BE2C (cell line): ENCODE measurements at regions not wholly inside any gene's neighbourhood (a gene's known extent, or its start where the extent isn't known, plus 50 kb on each side); places are given as distances from the start of the nearest gene placed in this dataset.

ENCODE experiments used
- DNase-seq: peaks from one replicate; pipeline ENCODE4 v3.0.0-alpha.2; 2020
- H3K27me3 ChIP-seq: fragments of 250-450 bp; sonication (Bioruptor Pico); 2 replicates; pipeline ENCODE4 v1.5.1; 2020; ENCODE audit warnings: mild to moderate bottlenecking
- H3K36me3 ChIP-seq: fragments of 250-450 bp; sonication (Bioruptor Pico); 2 replicates; pipeline ENCODE4 v1.5.1; 2020; ENCODE audit warnings: mild to moderate bottlenecking
- H3K4me1 ChIP-seq: fragments of 250-450 bp; sonication (Bioruptor Pico); 2 replicates; pipeline ENCODE4 v1.5.1; 2020
- H3K4me3 ChIP-seq: 2 replicates; pipeline ENCODE4 v1.5.1; 2011; ENCODE audit warnings: low read depth, low read length
- H3K9me3 ChIP-seq: fragments of 250-450 bp; sonication (Bioruptor Pico); 2 replicates; pipeline ENCODE4 v1.5.1; 2020
- TF ChIP-seq, protein P1 (sequence below): IDR thresholded peaks from 2 replicates; pipeline ENCODE4 v1.5.1; 2012; ENCODE audit warnings: mild to moderate bottlenecking, low read depth, low read length

DNA sequence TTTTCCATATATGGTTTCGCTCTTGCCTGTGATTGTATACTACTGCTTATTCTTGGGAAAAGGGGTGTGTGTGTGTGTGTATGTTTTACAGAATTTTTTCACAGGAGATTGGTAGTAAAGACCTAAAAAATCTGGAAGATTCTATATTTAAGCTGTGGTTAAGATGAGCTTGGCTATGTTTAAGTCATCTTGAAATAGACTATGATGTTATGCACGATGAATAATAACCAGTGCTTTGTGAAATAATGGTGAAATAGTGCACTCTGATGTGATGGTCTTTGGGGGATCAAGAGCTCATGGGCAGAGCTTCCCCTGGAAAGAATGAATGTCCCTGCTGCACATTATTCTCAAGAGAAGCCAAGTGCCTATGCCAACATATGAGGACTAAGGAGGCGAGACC, 301.0 kb downstream of the ACTL7B start:
- no peaks in the 10 kb centered on the region for H3K4me1 ChIP-seq
- H3K4me3 ChIP-seq = no peak overlapping the region
- no peaks in the 10 kb centered on the region for H3K9me3 ChIP-seq
- H3K27me3 ChIP-seq = peaks cover 2% of the 10 kb centered on the region
- TF ChIP-seq, protein P1, sequence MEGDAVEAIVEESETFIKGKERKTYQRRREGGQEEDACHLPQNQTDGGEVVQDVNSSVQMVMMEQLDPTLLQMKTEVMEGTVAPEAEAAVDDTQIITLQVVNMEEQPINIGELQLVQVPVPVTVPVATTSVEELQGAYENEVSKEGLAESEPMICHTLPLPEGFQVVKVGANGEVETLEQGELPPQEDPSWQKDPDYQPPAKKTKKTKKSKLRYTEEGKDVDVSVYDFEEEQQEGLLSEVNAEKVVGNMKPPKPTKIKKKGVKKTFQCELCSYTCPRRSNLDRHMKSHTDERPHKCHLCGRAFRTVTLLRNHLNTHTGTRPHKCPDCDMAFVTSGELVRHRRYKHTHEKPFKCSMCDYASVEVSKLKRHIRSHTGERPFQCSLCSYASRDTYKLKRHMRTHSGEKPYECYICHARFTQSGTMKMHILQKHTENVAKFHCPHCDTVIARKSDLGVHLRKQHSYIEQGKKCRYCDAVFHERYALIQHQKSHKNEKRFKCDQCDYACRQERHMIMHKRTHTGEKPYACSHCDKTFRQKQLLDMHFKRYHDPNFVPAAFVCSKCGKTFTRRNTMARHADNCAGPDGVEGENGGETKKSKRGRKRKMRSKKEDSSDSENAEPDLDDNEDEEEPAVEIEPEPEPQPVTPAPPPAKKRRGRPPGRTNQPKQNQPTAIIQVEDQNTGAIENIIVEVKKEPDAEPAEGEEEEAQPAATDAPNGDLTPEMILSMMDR = no peak
- no peak for DNase-seq
- no peaks in the 10 kb centered on the region for H3K36me3 ChIP-seq

DNA sequence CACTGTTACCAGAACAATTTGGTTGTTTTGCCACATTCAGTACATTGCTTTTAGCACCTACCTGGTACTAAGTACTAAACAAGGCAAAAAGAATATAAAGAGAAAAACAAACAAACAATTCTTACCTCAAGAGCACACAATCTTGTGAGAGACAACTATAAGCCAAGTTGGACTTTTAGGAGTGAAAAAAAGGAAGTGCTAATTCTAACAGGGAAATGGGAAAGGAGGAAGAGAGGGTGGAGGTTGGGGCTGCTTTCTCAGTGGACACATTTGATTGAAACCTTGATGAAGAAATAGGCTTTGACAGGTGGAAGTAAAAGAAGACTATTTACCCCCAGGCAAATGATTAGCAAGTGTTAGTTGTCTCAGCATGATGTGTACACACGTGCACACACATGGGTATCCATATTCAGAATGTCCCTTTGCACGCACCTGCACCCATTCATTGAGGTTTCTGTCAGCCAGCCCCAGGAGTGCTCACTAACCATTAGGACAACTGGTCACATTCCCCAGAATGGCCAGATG, 302.6 kb downstream of the ACTL7B start:
- Histone ChIP-seq H3K4me3 (no peak overlapping the region), H3K27me3 (no peaks in the 10 kb centered on the region), H3K36me3 (no peaks in the 10 kb centered on the region), H3K9me3 (no peaks in the 10 kb centered on the region), H3K4me1 (no peaks in the 10 kb centered on the region)
- DNase-seq = no peak
- TF ChIP-seq, protein P1 = no peak

DNA sequence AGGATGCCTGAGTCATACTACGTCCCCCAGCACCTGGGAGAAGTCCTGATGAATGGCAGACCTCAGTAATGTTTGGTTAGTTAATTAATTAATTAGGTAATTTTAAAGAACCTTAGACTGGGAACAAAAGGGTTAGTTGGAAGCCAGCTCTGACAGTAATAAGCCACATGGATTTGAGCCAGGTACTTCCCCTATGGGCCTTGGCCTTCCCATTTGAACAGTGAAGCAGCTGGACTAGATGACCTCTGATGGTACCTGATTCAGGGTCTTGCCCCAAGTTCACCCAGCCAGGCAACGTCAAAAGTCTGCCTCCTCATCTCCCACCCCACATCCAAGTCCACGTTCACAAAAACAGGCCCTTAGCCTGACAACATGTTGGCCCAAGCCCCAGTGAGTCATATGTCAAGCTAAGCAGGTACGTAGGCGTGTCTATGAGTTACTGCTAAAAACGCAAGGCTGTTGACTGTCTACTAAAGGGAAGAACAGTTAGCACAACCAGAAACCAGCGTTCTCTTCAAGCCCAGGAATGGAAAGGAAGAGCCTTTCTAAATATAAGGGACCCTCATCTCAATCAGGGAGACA, 303.2 kb downstream of the ACTL7B start:
- H3K9me3 ChIP-seq = no peaks in the 10 kb centered on the region
- no peaks in the 10 kb centered on the region for H3K27me3 ChIP-seq
- H3K36me3 ChIP-seq = no peaks in the 10 kb centered on the region
- DNase-seq = no peak
- no peak overlapping the region for H3K4me3 ChIP-seq
- TF ChIP-seq, protein P1 = no peak
- no peaks in the 10 kb centered on the region for H3K4me1 ChIP-seq

GRCh38 chr9:108551030-108551841, 304.6 kb downstream of the ACTL7B start:
- DNase-seq = no peak
- Histone ChIP-seq H3K4me1 (no peaks in the 10 kb centered on the region), H3K36me3 (no peaks in the 10 kb centered on the region), H3K4me3 (no peak overlapping the region), H3K9me3 (no peaks in the 10 kb centered on the region), H3K27me3 (no peaks in the 10 kb centered on the region)
- TF ChIP-seq, protein P1 = no peak

- Histone ChIP-seq H3K4me1 (no peaks in the 10 kb centered on the region), H3K4me3 (no peak overlapping the region), H3K36me3 (no peaks in the 10 kb centered on the region), H3K9me3 (no peaks in the 10 kb centered on the region), H3K27me3 (no peaks in the 10 kb centered on the region)
- TF ChIP-seq, protein P1 = no peak
- no peak for DNase-seq
Observed at GRCh38 chr9:108550106-108550505, 305.7 kb downstream of the ACTL7B start.

GRCh38 chr9:108549184-108549583, 306.6 kb downstream of the ACTL7B start:
- H3K9me3 ChIP-seq = no peaks in the 10 kb centered on the region
- H3K36me3 ChIP-seq = no peaks in the 10 kb centered on the region
- H3K4me1 ChIP-seq = no peaks in the 10 kb centered on the region
- DNase-seq = no peak
- H3K4me3 ChIP-seq = no peak overlapping the region
- TF ChIP-seq, protein P1 = no peak
- no peaks in the 10 kb centered on the region for H3K27me3 ChIP-seq
